Kidney epithelial cell (primary cell): ENCODE measurements at regions not wholly inside any gene's neighbourhood (a gene's known extent, or its start where the extent isn't known, plus 50 kb on each side); places are given as distances from the start of the nearest gene placed in this dataset.
"Not testable (repeated sequence)": the region's sequence is repeated elsewhere in the genome, so short reads cannot be mapped to it uniquely, and the experiment has no call there.

Experiments used
- DNase-seq: peaks from one replicate; pipeline ENCODE4 v3.0.0-alpha.2; 2010; ENCODE audit warnings: low read depth
- H3K27me3 ChIP-seq: 2 replicates; pipeline ENCODE4 v1.6.0; 2011; ENCODE audit warnings: low read length; ENCODE audit not compliant: control insufficient read depth, insufficient read depth
- H3K36me3 ChIP-seq: 2 replicates; pipeline ENCODE4 v1.5.1; 2011; ENCODE audit warnings: low read length; ENCODE audit not compliant: control insufficient read depth, insufficient read depth
- H3K4me3 ChIP-seq: 2 replicates; pipeline ENCODE4 v1.5.1; 2011; ENCODE audit warnings: low read depth, mild to moderate bottlenecking, control low read depth, low read length
- CTCF ChIP-seq: IDR thresholded peaks from 2 replicates; pipeline ENCODE4 v1.5.1; 2011; ENCODE audit warnings: mild to moderate bottlenecking, moderate library complexity, low read length, control low read depth, inconsistent platforms; ENCODE audit not compliant: insufficient read depth, poor library complexity, severe bottlenecking

GRCh38 chrX:35617836-35618235 lies 180.3 kb upstream of the MAGEB16 start:
- no peak for DNase-seq
- no peaks in the 10 kb centered on the region for H3K36me3 ChIP-seq
- no peak overlapping the region for H3K4me3 ChIP-seq
- no peak for TF ChIP-seq CTCF
- H3K27me3 ChIP-seq = no peaks in the 10 kb centered on the region

GRCh38 chrX:35622040-35622439 lies 176.1 kb upstream of the MAGEB16 start:
- TF ChIP-seq CTCF = no peak
- peak; percentile 4 for DNase-seq
- Histone ChIP-seq H3K36me3 (no peaks in the 10 kb centered on the region), H3K4me3 (no peak overlapping the region), H3K27me3 (no peaks in the 10 kb centered on the region)

GRCh38 chrX:35622601-35623000 lies 175.5 kb upstream of the MAGEB16 start:
- no peak for TF ChIP-seq CTCF
- Histone ChIP-seq H3K4me3 (no peak overlapping the region), H3K36me3 (no peaks in the 10 kb centered on the region), H3K27me3 (no peaks in the 10 kb centered on the region)
- no peak for DNase-seq

GRCh38 chrX:35625714-35626113 lies 172.4 kb upstream of the MAGEB16 start:
- no peak overlapping the region for H3K4me3 ChIP-seq
- no peak for TF ChIP-seq CTCF
- H3K27me3 ChIP-seq = no peaks in the 10 kb centered on the region
- DNase-seq = no peak
- no peaks in the 10 kb centered on the region for H3K36me3 ChIP-seq

GRCh38 chrX:35626124-35626523 lies 172.0 kb upstream of the MAGEB16 start:
- no peak for TF ChIP-seq CTCF
- Histone ChIP-seq H3K36me3 (no peaks in the 10 kb centered on the region), H3K27me3 (no peaks in the 10 kb centered on the region), H3K4me3 (no peak overlapping the region)
- DNase-seq = no peak

GRCh38 chrX:35635971-35636370 lies 162.2 kb upstream of the MAGEB16 start:
- H3K27me3 ChIP-seq, H3K36me3 ChIP-seq, H3K4me3 ChIP-seq, DNase-seq: not testable (repeated sequence)

GRCh38 chrX:35664833-35665232 lies 133.3 kb upstream of the MAGEB16 start:
- DNase-seq = no peak
- no peak overlapping the region for H3K4me3 ChIP-seq
- H3K27me3 ChIP-seq = no peaks in the 10 kb centered on the region
- H3K36me3 ChIP-seq = no peaks in the 10 kb centered on the region
- no peak for TF ChIP-seq CTCF
